Astrocyte (in vitro differentiated cells and primary cell): ENCODE measurements at regions not wholly inside any gene's neighbourhood (a gene's known extent, or its start where the extent isn't known, plus 50 kb on each side); places are given as distances from the start of the nearest gene placed in this dataset.
"Not testable (repeated sequence)": the region's sequence is repeated elsewhere in the genome, so short reads cannot be mapped to it uniquely, and the experiment has no call there.

Experiments
- DNase-seq: peaks from one replicate; pipeline ENCODE4 v3.0.0-alpha.2; 2010; ENCODE audit warnings: low read depth
- FAIRE-seq: peaks from 2 replicates; lab custom pipeline; 2011; peaks lifted over from hg19 to GRCh38; lab: Jason Lieb, UNC
- H2AFZ ChIP-seq: 2 replicates; pipeline ENCODE4 v1.6.0; 2012; ENCODE audit warnings: low read depth, low read length, inconsistent platforms
- H3K27ac ChIP-seq: 2 replicates; pipeline ENCODE4 v1.5.1; 2011; ENCODE audit warnings: low read depth, low read length, inconsistent platforms
- H3K27me3 ChIP-seq: 2 replicates; pipeline ENCODE4 v1.6.0; 2011; ENCODE audit warnings: low read length, inconsistent platforms; ENCODE audit not compliant: insufficient read depth
- H3K36me3 ChIP-seq: 2 replicates; pipeline ENCODE4 v1.5.1; 2011; ENCODE audit warnings: low read length, inconsistent platforms; ENCODE audit not compliant: insufficient read depth
- H3K4me1 ChIP-seq: 2 replicates; pipeline ENCODE4 v1.5.1; 2011; ENCODE audit warnings: low read length, inconsistent platforms; ENCODE audit not compliant: insufficient read depth
- H3K4me2 ChIP-seq: 2 replicates; pipeline ENCODE4 v1.6.0; 2012; ENCODE audit warnings: low read length, inconsistent platforms
- H3K4me3 ChIP-seq: 2 replicates; pipeline ENCODE4 v1.5.1; 2011; ENCODE audit warnings: low read depth, mild to moderate bottlenecking, low read length, inconsistent platforms; ENCODE audit not compliant: insufficient read depth
- H3K79me2 ChIP-seq: 2 replicates; pipeline ENCODE4 v1.6.0; 2012; ENCODE audit warnings: mild to moderate bottlenecking, low read length, inconsistent platforms; ENCODE audit not compliant: insufficient read depth
- H3K9ac ChIP-seq: 2 replicates; pipeline ENCODE4 v1.6.0; 2012; ENCODE audit warnings: mild to moderate bottlenecking, low read length, inconsistent platforms
- H3K9me3 ChIP-seq: 2 replicates; pipeline ENCODE4 v1.5.1; 2012; ENCODE audit warnings: low read depth, mild to moderate bottlenecking, low read length, inconsistent platforms; ENCODE audit not compliant: insufficient read depth
- H4K20me1 ChIP-seq: 2 replicates; pipeline ENCODE4 v1.6.0; 2012; ENCODE audit warnings: low read length, inconsistent platforms; ENCODE audit not compliant: insufficient read depth
- H3K27ac Mint-ChIP-seq: one replicate; pipeline ENCODE4 v1.8.0; 2021; ENCODE audit warnings: mild to moderate bottlenecking, mixed read lengths; ENCODE audit not compliant: unreplicated experiment
- H3K27me3 Mint-ChIP-seq: one replicate; pipeline ENCODE4 v1.8.0; 2021; ENCODE audit warnings: low read depth, mixed read lengths; ENCODE audit not compliant: unreplicated experiment
- H3K36me3 Mint-ChIP-seq: one replicate; pipeline ENCODE4 v1.8.0; 2021; ENCODE audit warnings: low read depth, mixed read lengths; ENCODE audit not compliant: unreplicated experiment
- H3K4me1 Mint-ChIP-seq: one replicate; pipeline ENCODE4 v1.8.0; 2021; ENCODE audit warnings: low read depth, mixed read lengths; ENCODE audit not compliant: unreplicated experiment
- H3K4me3 Mint-ChIP-seq: one replicate; pipeline ENCODE4 v1.8.0; 2021; ENCODE audit warnings: mild to moderate bottlenecking, moderate library complexity, mixed read lengths; ENCODE audit not compliant: unreplicated experiment
- H3K9me3 Mint-ChIP-seq: one replicate; pipeline ENCODE4 v1.8.0; 2021; ENCODE audit warnings: mild to moderate bottlenecking, mixed read lengths; ENCODE audit not compliant: unreplicated experiment
- EZH2 ChIP-seq: IDR thresholded peaks from 2 replicates; pipeline ENCODE4 v1.6.1; 2012; ENCODE audit warnings: mild to moderate bottlenecking, low read length, inconsistent platforms; ENCODE audit not compliant: insufficient read depth
- TF ChIP-seq, protein P1 (sequence below): IDR thresholded peaks from 2 replicates; pipeline ENCODE4 v1.5.1; 2011; ENCODE audit warnings: low read depth, mild to moderate bottlenecking, inconsistent platforms, low read length, moderate library complexity; ENCODE audit not compliant: insufficient read depth

DNA sequence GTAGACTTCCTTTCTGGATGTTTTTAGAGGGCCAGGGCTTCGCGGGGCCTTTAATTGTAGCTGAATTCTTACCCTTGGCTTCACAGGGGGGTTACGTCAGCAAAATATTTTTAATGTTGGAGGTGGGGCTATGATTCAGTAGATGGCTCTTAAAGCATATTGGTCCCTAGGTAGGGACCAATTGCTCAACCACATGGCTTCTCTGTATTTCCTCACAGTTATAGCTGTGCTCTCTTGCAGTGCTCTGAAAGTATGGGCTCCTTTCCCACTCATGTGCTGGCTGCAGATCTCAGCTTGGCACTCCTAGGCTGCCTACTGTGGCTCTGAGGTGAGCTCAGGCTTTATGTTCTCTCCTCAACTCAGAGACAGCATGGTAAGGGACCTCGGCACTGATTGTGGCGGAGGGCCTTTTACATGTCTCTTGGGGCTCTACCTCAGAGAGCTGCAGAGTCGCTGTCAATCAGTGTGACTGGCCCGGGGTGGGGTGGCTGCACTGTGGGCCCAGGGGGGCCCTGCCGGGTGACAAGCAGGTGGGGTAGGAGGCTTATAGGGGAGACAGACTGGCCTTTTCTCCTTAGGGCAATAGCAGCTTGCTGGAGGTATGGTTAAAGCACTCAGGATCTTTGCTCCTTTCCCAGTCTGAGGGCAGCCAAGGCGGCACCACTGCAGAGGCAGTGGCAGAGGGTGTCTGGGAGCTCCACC lies 318.0 kb downstream of the DOK5 start:
- no peak for TF ChIP-seq EZH2
- TF ChIP-seq, protein P1, sequence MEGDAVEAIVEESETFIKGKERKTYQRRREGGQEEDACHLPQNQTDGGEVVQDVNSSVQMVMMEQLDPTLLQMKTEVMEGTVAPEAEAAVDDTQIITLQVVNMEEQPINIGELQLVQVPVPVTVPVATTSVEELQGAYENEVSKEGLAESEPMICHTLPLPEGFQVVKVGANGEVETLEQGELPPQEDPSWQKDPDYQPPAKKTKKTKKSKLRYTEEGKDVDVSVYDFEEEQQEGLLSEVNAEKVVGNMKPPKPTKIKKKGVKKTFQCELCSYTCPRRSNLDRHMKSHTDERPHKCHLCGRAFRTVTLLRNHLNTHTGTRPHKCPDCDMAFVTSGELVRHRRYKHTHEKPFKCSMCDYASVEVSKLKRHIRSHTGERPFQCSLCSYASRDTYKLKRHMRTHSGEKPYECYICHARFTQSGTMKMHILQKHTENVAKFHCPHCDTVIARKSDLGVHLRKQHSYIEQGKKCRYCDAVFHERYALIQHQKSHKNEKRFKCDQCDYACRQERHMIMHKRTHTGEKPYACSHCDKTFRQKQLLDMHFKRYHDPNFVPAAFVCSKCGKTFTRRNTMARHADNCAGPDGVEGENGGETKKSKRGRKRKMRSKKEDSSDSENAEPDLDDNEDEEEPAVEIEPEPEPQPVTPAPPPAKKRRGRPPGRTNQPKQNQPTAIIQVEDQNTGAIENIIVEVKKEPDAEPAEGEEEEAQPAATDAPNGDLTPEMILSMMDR = no peak
- Histone ChIP-seq H3K9ac (no peak overlapping the region), H3K9me3 (no peaks in the 10 kb centered on the region), H3K4me1 (no peaks in the 10 kb centered on the region), H3K4me3 (no peak overlapping the region), H4K20me1 (no peaks in the 10 kb centered on the region), H3K4me2 (no peak overlapping the region), H2AFZ (no peak overlapping the region), H3K79me2 (no peaks in the 10 kb centered on the region), H3K36me3 (no peaks in the 10 kb centered on the region), H3K27ac (no peak overlapping the region), H3K27me3 (no peaks in the 10 kb centered on the region)
- Mint-ChIP-seq H3K36me3 (no peaks in the 10 kb centered on the region), H3K27me3 (no peaks in the 10 kb centered on the region), H3K4me1 (no peaks in the 10 kb centered on the region), H3K9me3 (peaks cover 11% of the 10 kb centered on the region), H3K4me3 (no peak overlapping the region), H3K27ac (no peak overlapping the region)
- DNase-seq = no peak
- no peak for FAIRE-seq

DNA sequence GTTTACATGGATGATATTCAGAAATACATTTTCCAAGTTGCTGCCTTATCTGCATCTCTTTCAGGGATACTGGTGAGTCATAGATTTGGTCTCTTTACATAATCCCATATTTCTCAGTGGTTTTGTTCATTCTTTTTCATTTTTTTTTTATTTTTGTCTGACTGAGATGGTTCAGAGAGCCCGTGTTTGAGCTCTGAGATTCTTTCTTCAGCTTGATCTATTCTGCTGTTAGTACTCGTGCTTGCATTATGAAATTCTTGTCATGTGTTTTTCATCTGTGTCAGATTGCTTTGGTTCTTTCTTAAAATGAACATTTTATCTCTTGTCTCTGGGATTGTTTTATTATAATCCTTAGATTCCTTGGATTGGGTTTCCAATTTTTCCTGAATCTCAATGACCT lies 317.3 kb downstream of the DOK5 start:
- no peaks in the 10 kb centered on the region for H4K20me1 ChIP-seq
- Mint-ChIP-seq H3K27ac (no peak overlapping the region), H3K4me3 (no peak overlapping the region), H3K36me3 (no peaks in the 10 kb centered on the region), H3K9me3 (peaks cover 11% of the 10 kb centered on the region), H3K4me1 (no peaks in the 10 kb centered on the region), H3K27me3 (no peaks in the 10 kb centered on the region)
- no peak overlapping the region for H3K4me2 ChIP-seq
- H2AFZ ChIP-seq = no peak overlapping the region
- no peak for FAIRE-seq
- H3K4me1 ChIP-seq = no peaks in the 10 kb centered on the region
- no peaks in the 10 kb centered on the region for H3K79me2 ChIP-seq
- H3K27ac ChIP-seq = no peak overlapping the region
- no peaks in the 10 kb centered on the region for H3K27me3 ChIP-seq
- H3K9ac ChIP-seq = no peak overlapping the region
- TF ChIP-seq, protein P1 = no peak
- TF ChIP-seq EZH2 = no peak
- no peaks in the 10 kb centered on the region for H3K36me3 ChIP-seq
- no peak overlapping the region for H3K4me3 ChIP-seq
- H3K9me3 ChIP-seq = no peaks in the 10 kb centered on the region
- DNase-seq = no peak

DNA sequence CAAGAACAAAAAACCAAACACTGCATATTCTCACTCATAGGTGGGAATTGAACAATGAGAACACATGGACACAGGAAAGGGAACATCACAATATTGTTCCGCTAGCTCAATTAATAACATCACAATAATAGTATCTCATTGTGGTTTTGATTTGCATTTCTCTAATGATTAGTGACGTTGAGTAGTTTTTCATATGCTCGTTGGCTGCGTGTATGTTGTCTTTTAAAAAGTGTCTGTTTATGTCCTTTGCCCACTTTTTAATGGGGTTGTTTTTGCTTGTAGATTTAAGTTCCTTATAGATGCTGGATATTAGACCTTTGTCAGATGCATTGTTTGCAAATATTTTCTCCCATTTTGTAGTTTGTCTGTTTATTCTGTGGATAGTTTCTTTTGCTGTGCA lies 312.9 kb downstream of the DOK5 start:
- H3K9me3 Mint-ChIP-seq = peaks cover 11% of the 10 kb centered on the region
- H3K36me3 ChIP-seq, DNase-seq, H3K4me2 ChIP-seq, H4K20me1 ChIP-seq, H3K79me2 ChIP-seq, H3K27me3 Mint-ChIP-seq, FAIRE-seq, H3K27me3 ChIP-seq, H3K27ac Mint-ChIP-seq, H3K4me3 ChIP-seq, H3K9me3 ChIP-seq, H3K36me3 Mint-ChIP-seq, H3K9ac ChIP-seq, H3K27ac ChIP-seq, H3K4me3 Mint-ChIP-seq, H3K4me1 ChIP-seq, H3K4me1 Mint-ChIP-seq, H2AFZ ChIP-seq: not testable (repeated sequence)

DNA sequence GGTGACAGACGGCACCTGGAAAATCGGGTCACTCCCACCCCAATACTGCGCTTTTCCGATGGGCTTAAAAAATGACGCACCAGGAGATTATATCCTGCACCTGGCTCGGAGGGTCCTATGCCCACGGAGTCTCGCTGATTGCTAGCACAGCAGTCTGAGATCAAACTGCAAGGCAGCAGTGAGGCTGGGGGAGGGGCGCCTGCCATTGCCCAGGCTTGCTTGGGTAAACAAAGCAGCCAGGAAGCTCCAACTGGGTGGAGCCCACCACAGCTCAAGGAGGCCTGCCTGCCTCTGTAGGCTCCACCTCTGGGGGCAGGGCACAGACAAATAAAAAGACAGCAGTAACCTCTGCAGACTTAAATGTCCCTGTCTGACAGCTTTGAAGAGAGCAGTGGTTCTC lies 307.4 kb downstream of the DOK5 start:
- not testable (repeated sequence) for DNase-seq, H3K36me3 Mint-ChIP-seq, H3K27me3 ChIP-seq, H2AFZ ChIP-seq, H3K9ac ChIP-seq, H3K4me1 ChIP-seq, H3K4me2 ChIP-seq, H3K27ac Mint-ChIP-seq, H3K79me2 ChIP-seq, H3K9me3 ChIP-seq, H3K4me3 ChIP-seq, H3K27me3 Mint-ChIP-seq, H3K4me3 Mint-ChIP-seq, H3K36me3 ChIP-seq, FAIRE-seq, H3K9me3 Mint-ChIP-seq, H4K20me1 ChIP-seq, H3K27ac ChIP-seq, H3K4me1 Mint-ChIP-seq
